H1 (cell line): ENCODE measurements at regions not wholly inside any gene's neighbourhood (a gene's known extent, or its start where the extent isn't known, plus 50 kb on each side); places are given as distances from the start of the nearest gene placed in this dataset.

Experiments used
- CTCF ChIA-PET: fragments of 300-600 bp; sonication (Branson Sonifier 250); formaldehyde crosslinking; loops from one replicate; lab custom pipeline; 2021; ENCODE audit not compliant: partially characterized antibody; lab: Charles Lee
- POLR2A ChIA-PET: fragments of 300-600 bp; sonication (Branson Sonifier 250); formaldehyde crosslinking; loops from one replicate; lab custom pipeline; 2021; ENCODE audit warnings: inconsistent platforms; ENCODE audit not compliant: partially characterized antibody; lab: Charles Lee
- DNase-seq, 2 experiments: peaks; one replicate each; pipeline versions ENCODE4 v3.0.0 to v3.0.0-alpha.2; 2010 to 2022; ENCODE audit warnings: low spot score in 2 of 2, low read depth in 1 of 2, mixed read lengths in 1 of 2
- FAIRE-seq: peaks from 2 replicates; lab custom pipeline; 2011; peaks lifted over from hg19 to GRCh38; lab: Jason Lieb, UNC
- H2AFZ ChIP-seq: 2 replicates; pipeline ENCODE4 v1.8.1; 2012; ENCODE audit warnings: low read length, inconsistent platforms
- H2AK5ac ChIP-seq: 2 replicates; pipeline ENCODE4 v1.6.1; 2013; ENCODE audit warnings: low read depth, low read length
- H2BK120ac ChIP-seq: replicated peaks from 2 replicates; pipeline ENCODE3; 2013; ENCODE audit warnings: low read depth, low read length, inconsistent platforms
- H2BK12ac ChIP-seq: 2 replicates; pipeline ENCODE4 v1.6.1; 2013; ENCODE audit warnings: low read depth, low read length
- H2BK15ac ChIP-seq: 2 replicates; pipeline ENCODE4 v1.6.1; 2013; ENCODE audit warnings: low read length
- H2BK20ac ChIP-seq: 2 replicates; pipeline ENCODE4 v1.6.1; 2013; ENCODE audit warnings: low read length
- H2BK5ac ChIP-seq: 2 replicates; pipeline ENCODE4 v1.6.1; 2013; ENCODE audit warnings: low read depth, low read length
- H3K14ac ChIP-seq: 2 replicates; pipeline ENCODE4 v1.6.1; 2013; ENCODE audit warnings: inconsistent platforms; ENCODE audit not compliant: insufficient read length
- H3K18ac ChIP-seq: 2 replicates; pipeline ENCODE4 v1.6.1; 2013; ENCODE audit warnings: low read length; ENCODE audit errors: extremely low read depth
- H3K23ac ChIP-seq: 2 replicates; pipeline ENCODE4 v1.6.1; 2013; ENCODE audit warnings: inconsistent platforms; ENCODE audit not compliant: insufficient read length
- H3K23me2 ChIP-seq: 2 replicates; pipeline ENCODE4 v1.6.1; 2013; ENCODE audit warnings: low read depth, low read length
- H3K27ac ChIP-seq: 2 replicates; pipeline ENCODE4 v1.6.1; 2011; ENCODE audit warnings: low read depth, low read length, inconsistent platforms
- H3K27me3 ChIP-seq, 4 experiments: replicated peaks in 1 of 4; 1 replicate in 1 of 4; 2 replicates in 3 of 4; pipeline versions ENCODE4 v1.6.1 to v1.8.1; 2011 to 2013; ENCODE audit warnings: low read length in 3 of 4, mild to moderate bottlenecking in 3 of 4, inconsistent platforms in 2 of 4, mixed read lengths in 2 of 4, moderate library complexity in 1 of 4; ENCODE audit not compliant: control insufficient read depth in 3 of 4, insufficient read depth in 3 of 4; ENCODE audit errors: extremely low read depth in 1 of 4
- H3K36me3 ChIP-seq, 4 experiments: 2 replicates each; pipeline versions ENCODE4 v1.6.1 to v1.8.1; 2011 to 2013; ENCODE audit warnings: mild to moderate bottlenecking in 4 of 4, low read length in 3 of 4, moderate library complexity in 2 of 4, control low read depth in 1 of 4, inconsistent platforms in 1 of 4; ENCODE audit not compliant: insufficient read depth in 4 of 4, control insufficient read depth in 2 of 4
- H3K4ac ChIP-seq: replicated peaks from 2 replicates; pipeline ENCODE3; 2013; ENCODE audit warnings: low read length, low read depth, mixed read lengths, inconsistent platforms; ENCODE audit not compliant: insufficient read length
- H3K4me1 ChIP-seq, 4 experiments: replicated peaks in 1 of 4; 1 replicate in 1 of 4; 2 replicates in 3 of 4; pipeline versions ENCODE4 v1.6.1 to v1.8.1; 2011 to 2013; ENCODE audit warnings: low read length in 3 of 4, inconsistent platforms in 2 of 4, mixed read lengths in 1 of 4; ENCODE audit not compliant: insufficient read depth in 4 of 4, control insufficient read depth in 3 of 4
- H3K4me2 ChIP-seq, 2 experiments: 2 replicates each; pipeline versions ENCODE4 v1.6.1 to v1.8.1; 2011 to 2013; ENCODE audit warnings: low read depth in 2 of 2, low read length in 2 of 2, control low read depth in 1 of 2, inconsistent platforms in 1 of 2, mild to moderate bottlenecking in 1 of 2; ENCODE audit not compliant: insufficient read depth in 1 of 2
- H3K4me3 ChIP-seq, 4 experiments: fragments of 200-600, 300-600 bp in 1 of 4; sonication (generic), shearing (Covaris generic), sonication (Bioruptor Twin) in 1 of 4; 2 replicates each; pipeline versions ENCODE4 v1.5.1 to v1.8.1; 2011 to 2016; ENCODE audit warnings: low read length in 4 of 4, low read depth in 3 of 4, control low read depth in 2 of 4, inconsistent platforms in 2 of 4, mild to moderate bottlenecking in 2 of 4, mixed read lengths in 1 of 4, moderate library complexity in 1 of 4; ENCODE audit not compliant: insufficient read depth in 2 of 4; ENCODE audit errors: extremely low read depth in 1 of 4
- H3K56ac ChIP-seq: replicated peaks from 2 replicates; pipeline ENCODE3; 2013; ENCODE audit warnings: low read depth, mild to moderate bottlenecking, mixed read lengths, low read length, inconsistent platforms; ENCODE audit not compliant: insufficient read length
- H3K79me1 ChIP-seq: 2 replicates; pipeline ENCODE4 v1.6.1; 2013; ENCODE audit warnings: low read depth, low read length, control low read depth
- H3K79me2 ChIP-seq, 2 experiments: 2 replicates each; pipeline versions ENCODE4 v1.6.1 to v1.8.1; 2012 to 2013; ENCODE audit warnings: low read length in 2 of 2, mild to moderate bottlenecking in 2 of 2, inconsistent platforms in 1 of 2; ENCODE audit not compliant: insufficient read depth in 2 of 2, control insufficient read depth in 1 of 2
- H3K9ac ChIP-seq, 4 experiments: replicated peaks in 1 of 4; 1 replicate in 1 of 4; 2 replicates in 3 of 4; pipeline versions ENCODE4 v1.6.1 to v1.8.1; 2011 to 2013; ENCODE audit warnings: low read depth in 3 of 4, low read length in 3 of 4, control low read depth in 2 of 4, mild to moderate bottlenecking in 2 of 4, moderate library complexity in 2 of 4, inconsistent platforms in 1 of 4; ENCODE audit errors: extremely low read depth in 1 of 4
- H3K9me3 ChIP-seq, 2 experiments: 2 replicates each; pipeline versions ENCODE4 v1.6.1 to v1.8.1; 2012 to 2013; ENCODE audit warnings: mild to moderate bottlenecking in 2 of 2, moderate library complexity in 2 of 2, control low read depth in 1 of 2, inconsistent platforms in 1 of 2, low read depth in 1 of 2, low read length in 1 of 2, mixed read lengths in 1 of 2; ENCODE audit not compliant: insufficient read depth in 2 of 2
- H4K20me1 ChIP-seq, 2 experiments: replicated peaks in 1 of 2; 2 replicates each; pipeline versions ENCODE3 to v1.8.1; 2011 to 2013; ENCODE audit warnings: inconsistent platforms in 2 of 2, low read length in 2 of 2, mild to moderate bottlenecking in 1 of 2; ENCODE audit not compliant: insufficient read depth in 2 of 2, control insufficient read depth in 1 of 2
- H4K5ac ChIP-seq: 2 replicates; pipeline ENCODE4 v1.6.1; 2013; ENCODE audit warnings: low read length, low read depth, mixed read lengths, inconsistent platforms; ENCODE audit not compliant: insufficient read length
- H4K8ac ChIP-seq: 2 replicates; pipeline ENCODE4 v1.8.0; 2013; ENCODE audit warnings: mild to moderate bottlenecking, moderate library complexity, low read length, inconsistent platforms; ENCODE audit not compliant: insufficient read depth; ENCODE audit errors: extremely low read depth
- H4K91ac ChIP-seq: replicated peaks from 2 replicates; pipeline ENCODE3; 2013; ENCODE audit warnings: low read length, mixed read lengths, inconsistent platforms; ENCODE audit not compliant: insufficient read length
- CHD1 ChIP-seq: IDR thresholded peaks from 2 replicates; pipeline ENCODE4 v1.6.1; 2012; ENCODE audit warnings: low read depth, low read length, improper control_type of control experiment
- CHD2 ChIP-seq: IDR thresholded peaks from 2 replicates; pipeline ENCODE4 v1.6.1; 2012; ENCODE audit warnings: low read length, improper control_type of control experiment
- CREB1 ChIP-seq: IDR thresholded peaks from 2 replicates; pipeline ENCODE4 v1.6.1; 2012; ENCODE audit warnings: inconsistent platforms
- CTBP2 ChIP-seq: IDR thresholded peaks from 2 replicates; pipeline ENCODE4 v1.7.0; 2011; ENCODE audit warnings: borderline replicate concordance, mild to moderate bottlenecking, moderate library complexity, mixed read lengths, low read length; ENCODE audit not compliant: insufficient read depth, insufficient read length
- PHF8 ChIP-seq: fragments of 200-600 bp; sonication (generic); conservative IDR thresholded peaks from 2 replicates; pipeline ENCODE4 v1.7.1; 2012; ENCODE audit warnings: low read depth, mild to moderate bottlenecking, inconsistent platforms, low read length, moderate library complexity
- POU5F1 ChIP-seq: IDR thresholded peaks from 2 replicates; pipeline ENCODE4 v1.6.1; 2011; ENCODE audit warnings: low read depth, mild to moderate bottlenecking, low read length, moderate library complexity
- RBBP5 ChIP-seq: IDR thresholded peaks from 2 replicates; pipeline ENCODE4 v1.7.1; 2012; ENCODE audit warnings: low read depth, mild to moderate bottlenecking, inconsistent platforms, low read length, moderate library complexity, borderline replicate concordance
- RNF2 ChIP-seq: fragments of 200-900, 300-1000 bp; sonication (generic); IDR thresholded peaks from 2 replicates; pipeline ENCODE4 v1.7.1; 2016; ENCODE audit warnings: borderline replicate concordance, low read depth, mild to moderate bottlenecking, antibody characterized with exemption, low read length; ENCODE audit not compliant: poor library complexity, severe bottlenecking; ENCODE audit errors: missing control alignments
- SUZ12 ChIP-seq: fragments of 200-600 bp; sonication (generic); IDR thresholded peaks from 2 replicates; pipeline ENCODE4 v1.6.1; 2012; ENCODE audit warnings: mild to moderate bottlenecking, inconsistent platforms, low read length, moderate library complexity, mixed read lengths
- TAF7 ChIP-seq: optimal IDR thresholded peaks from 2 replicates; pipeline ENCODE3; 2011; ENCODE audit warnings: low read depth, mild to moderate bottlenecking, inconsistent platforms, low read length, moderate library complexity, borderline replicate concordance
- TCF12 ChIP-seq: IDR thresholded peaks from 2 replicates; pipeline ENCODE4 v1.6.1; 2011; ENCODE audit warnings: low read depth, mild to moderate bottlenecking, low read length
- WGBS, 2 experiments: shearing (Covaris generic) in 1 of 2; methylation state at CpG; one replicate each; pipeline versions ENCODE4 v1.1.6 to v1.1.7; 2013 to 2015; ENCODE audit warnings: low lambda C conversion rate in 2 of 2, mixed read lengths in 2 of 2, inconsistent platforms in 1 of 2, low coverage in 1 of 2, missing lambda C conversion rate in 1 of 2; ENCODE audit not compliant: insufficient replicate concordance in 2 of 2, insufficient coverage in 1 of 2, insufficient read length in 1 of 2; ENCODE audit errors: extremely low coverage in 1 of 2, missing lambda C conversion rate in 1 of 2; 5-methylcytosine and 5-hydroxymethylcytosine counted together
- TF ChIP-seq, protein P1 (sequence below): IDR thresholded peaks from 2 replicates; pipeline ENCODE4 v1.6.1; 2012; ENCODE audit warnings: inconsistent platforms

GRCh38 chr15:97014001-97014400 lies 683.5 kb downstream of the NR2F2 start:
- Histone ChIP-seq H2AFZ (no peak overlapping the region), H3K4me3 (no peak overlapping the region), H2BK12ac (no peak overlapping the region), H2AK5ac (no peak overlapping the region), H3K79me2 (no peaks in the 10 kb centered on the region), H3K27ac (no peak overlapping the region), H3K18ac (no peak overlapping the region), H2BK120ac (no peak overlapping the region), H3K36me3 (no peaks in the 10 kb centered on the region; a peak in 1 of 8 replicates), H2BK20ac (no peak overlapping the region), H2BK15ac (no peak overlapping the region), H3K4me2 (no peak overlapping the region), H2BK5ac (no peak overlapping the region), H3K23ac (no peak overlapping the region), H3K79me1 (no peaks in the 10 kb centered on the region), H4K5ac (no peak overlapping the region), H3K4me1 (no peaks in the 10 kb centered on the region), H3K9me3 (no peaks in the 10 kb centered on the region), H3K4ac (no peak overlapping the region), H3K27me3 (no peaks in the 10 kb centered on the region), H3K14ac (no peak overlapping the region), H4K20me1 (no peaks in the 10 kb centered on the region), H4K91ac (no peak overlapping the region), H4K8ac (no peak overlapping the region), H3K9ac (no peak overlapping the region), H3K23me2 (no peaks in the 10 kb centered on the region; the same call in 1 of the 2 replicates), H3K56ac (no peak overlapping the region)
- ChIA-PET POLR2A (no interaction called here), CTCF (no interaction called here)
- WGBS, 2 experiments = 68% methylated on average over 2 of the region's 2 CpGs; no CpG with 5 or more reads in 1 of the 2 experiments
- no peak for DNase-seq
- no peak for FAIRE-seq
- TF ChIP-seq RNF2 (no peak), TCF12 (no peak), CTBP2 (no peak), TAF7 (no peak), POU5F1 (no peak), CHD2 (no peak), CHD1 (no peak), PHF8 (no peak), RBBP5 (no peak), SUZ12 (no peak), CREB1 (no peak)
- TF ChIP-seq, protein P1, sequence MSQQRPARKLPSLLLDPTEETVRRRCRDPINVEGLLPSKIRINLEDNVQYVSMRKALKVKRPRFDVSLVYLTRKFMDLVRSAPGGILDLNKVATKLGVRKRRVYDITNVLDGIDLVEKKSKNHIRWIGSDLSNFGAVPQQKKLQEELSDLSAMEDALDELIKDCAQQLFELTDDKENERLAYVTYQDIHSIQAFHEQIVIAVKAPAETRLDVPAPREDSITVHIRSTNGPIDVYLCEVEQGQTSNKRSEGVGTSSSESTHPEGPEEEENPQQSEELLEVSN = no peak
